ENCODE measurements at regions not wholly inside any gene's neighbourhood (a gene's known extent, or its start where the extent isn't known, plus 50 kb on each side); places are given as distances from the start of the nearest gene placed in this dataset.
"Not testable (repeated sequence)": the region's sequence is repeated elsewhere in the genome, so short reads cannot be mapped to it uniquely, and the experiment has no call there.

GRCh38 chr2:173467751-173468150 is 113.1 kb downstream of the CDCA7 start:
- DNase-seq (ENCODE audit: low spot score), result no peak

- no peak for DNase-seq (ENCODE audit: low spot score)
Observed at GRCh38 chr2:173468266-173468793, 113.7 kb downstream of the CDCA7 start.

GRCh38 chr2:173472112-173472511 is 117.4 kb downstream of the CDCA7 start:
- DNase-seq (ENCODE audit: low spot score), result no peak

GRCh38 chr2:173483137-173483536 is 128.5 kb downstream of the CDCA7 start:
- DNase-seq (ENCODE audit: low spot score), result no peak

- DNase-seq (ENCODE audit: low spot score), result no peak
Observed at GRCh38 chr2:173488861-173489260, 134.2 kb downstream of the CDCA7 start.

GRCh38 chr2:173491418-173491817 is 136.7 kb downstream of the CDCA7 start:
- no peak for DNase-seq (ENCODE audit: low spot score)

GRCh38 chr2:173493874-173494273 is 139.2 kb downstream of the CDCA7 start:
- DNase-seq (ENCODE audit: low spot score), result no peak

- no peak for DNase-seq (ENCODE audit: low spot score)
Observed at GRCh38 chr2:173496746-173497145, 142.1 kb downstream of the CDCA7 start.

GRCh38 chr2:173500953-173501352 is 146.3 kb downstream of the CDCA7 start:
- no peak for DNase-seq (ENCODE audit: low spot score)

GRCh38 chr2:173502296-173502695 is 147.6 kb downstream of the CDCA7 start:
- no peak for DNase-seq (ENCODE audit: low spot score)

- no peak for DNase-seq (ENCODE audit: low spot score)
Observed at GRCh38 chr2:173511357-173511756, 156.7 kb downstream of the CDCA7 start.

GRCh38 chr2:173511942-173512341 is 157.3 kb downstream of the CDCA7 start:
- DNase-seq (ENCODE audit: low spot score), result no peak

- no peak for DNase-seq (ENCODE audit: low spot score)
Observed at GRCh38 chr2:173513107-173513727, 158.5 kb downstream of the CDCA7 start.

- no peak for DNase-seq (ENCODE audit: low spot score)
Observed at GRCh38 chr2:173520918-173521317, 166.2 kb downstream of the CDCA7 start.

- DNase-seq (ENCODE audit: low spot score), result no peak
Observed at GRCh38 chr2:173521450-173522192, 166.9 kb downstream of the CDCA7 start.

- no peak for DNase-seq (ENCODE audit: low spot score)
Observed at GRCh38 chr2:173523497-173523896, 168.8 kb downstream of the CDCA7 start.

GRCh38 chr2:173524256-173524955 is 169.7 kb downstream of the CDCA7 start:
- no peak for DNase-seq (ENCODE audit: low spot score)

GRCh38 chr2:173532732-173533531 is 178.3 kb downstream of the CDCA7 start:
- DNase-seq (ENCODE audit: low spot score), result not testable (repeated sequence)

GRCh38 chr2:173537694-173538093 is 183.0 kb downstream of the CDCA7 start:
- no peak for DNase-seq (ENCODE audit: low spot score)

GRCh38 chr2:173539615-173540014 is 184.9 kb downstream of the CDCA7 start:
- no peak for DNase-seq (ENCODE audit: low spot score)

- no peak for DNase-seq (ENCODE audit: low spot score)
Observed at GRCh38 chr2:173544641-173545363, 190.1 kb downstream of the CDCA7 start.
